ENCODE measurements at regions not wholly inside any gene's neighbourhood (a gene's known extent, or its start where the extent isn't known, plus 50 kb on each side); places are given as distances from the start of the nearest gene placed in this dataset.

- 87% methylated on average over 3 of the region's 3 CpGs for WGBS (ENCODE audit: insufficient coverage)
- Histone ChIP-seq H2AFZ (ENCODE audit: insufficient read depth, low read depth, low read length, poor library complexity, severe bottlenecking) (no peak overlapping the region), H3K4me2 (replicated peaks; ENCODE audit: extremely low read depth, low read length, poor library complexity, severe bottlenecking) (no peak overlapping the region), H3K27me3 (ENCODE audit: control insufficient read depth in 2 of 2, insufficient read depth in 2 of 2, low read length in 2 of 2) (no peaks in the 10 kb centered on the region), H3K79me2 (ENCODE audit: insufficient read depth, low read length) (no peaks in the 10 kb centered on the region), H3K4me3 (replicated peaks in 1 of 3; ENCODE audit: low read depth in 2 of 3, low read length in 3 of 3) (no peak overlapping the region), H3K9me3 (replicated peaks in 1 of 2; ENCODE audit: control insufficient read depth in 1 of 2, insufficient read depth in 1 of 2, low read length in 2 of 2) (no peaks in the 10 kb centered on the region), H3K9ac (ENCODE audit: insufficient read depth, low read length, poor library complexity, severe bottlenecking) (no peak overlapping the region), H3K36me3 (replicated peaks in 1 of 2; ENCODE audit: control insufficient read depth in 1 of 2, insufficient read depth in 2 of 2, low read length in 2 of 2) (no peaks in the 10 kb centered on the region), H3K27ac (ENCODE audit: low read depth in 1 of 2, low read length in 2 of 2) (no peak overlapping the region), H3K4me1 (ENCODE audit: control insufficient read depth in 1 of 2, insufficient read depth in 2 of 2, low read length in 2 of 2) (no peaks in the 10 kb centered on the region), H4K20me1 (ENCODE audit: insufficient read depth, low read length) (no peaks in the 10 kb centered on the region)
- intact Hi-C loops (cut with micrococcal nuclease), result no loop called here
- H3K4me3 Mint-ChIP-seq, result no peak overlapping the region
- H3K4me1 Mint-ChIP-seq, result no peaks in the 10 kb centered on the region
- TF ChIP-seq CTCF (IDR thresholded peaks at IDR 0.05), result no peak
- H3K27me3 Mint-ChIP-seq (ENCODE audit: low read depth in 3 of 3), result peaks cover 0 to 2% (median 1%) of the 10 kb centered on the region in 3 donors
- no peak overlapping the region for H3K27ac Mint-ChIP-seq
- H3K9me3 Mint-ChIP-seq, result peaks cover 0 to 2% (median 0%) of the 10 kb centered on the region in 7 donors
- peaks cover 5 to 15% of the 10 kb centered on the region in 2 donors for H3K36me3 Mint-ChIP-seq
- DNase-seq, result no peak
These were observed 191.8 kb downstream of the SEMA6A start for GRCh38 chr5:116382874-116383266.

GRCh38 chr5:116382032-116382873 lies 192.4 kb downstream of the SEMA6A start:
- Histone ChIP-seq H3K36me3 (replicated peaks in 1 of 2; ENCODE audit: control insufficient read depth in 1 of 2, insufficient read depth in 2 of 2, low read length in 2 of 2) (no peaks in the 10 kb centered on the region), H3K4me3 (replicated peaks in 1 of 3; ENCODE audit: low read depth in 2 of 3, low read length in 3 of 3) (no peak overlapping the region), H3K79me2 (ENCODE audit: insufficient read depth, low read length) (no peaks in the 10 kb centered on the region), H4K20me1 (ENCODE audit: insufficient read depth, low read length) (no peaks in the 10 kb centered on the region), H3K27ac (ENCODE audit: low read depth in 1 of 2, low read length in 2 of 2) (no peak overlapping the region), H3K4me1 (ENCODE audit: control insufficient read depth in 1 of 2, insufficient read depth in 2 of 2, low read length in 2 of 2) (no peaks in the 10 kb centered on the region), H3K27me3 (ENCODE audit: control insufficient read depth in 2 of 2, insufficient read depth in 2 of 2, low read length in 2 of 2) (no peaks in the 10 kb centered on the region), H2AFZ (ENCODE audit: insufficient read depth, low read depth, low read length, poor library complexity, severe bottlenecking) (no peak overlapping the region), H3K9me3 (replicated peaks in 1 of 2; ENCODE audit: control insufficient read depth in 1 of 2, insufficient read depth in 1 of 2, low read length in 2 of 2) (no peaks in the 10 kb centered on the region), H3K9ac (ENCODE audit: insufficient read depth, low read length, poor library complexity, severe bottlenecking) (no peak overlapping the region), H3K4me2 (replicated peaks; ENCODE audit: extremely low read depth, low read length, poor library complexity, severe bottlenecking) (no peak overlapping the region)
- peak overlapping the region in 1 of 7 donors; percentile 5 for H3K27ac Mint-ChIP-seq
- peaks cover 5 to 17% of the 10 kb centered on the region in 2 donors for H3K36me3 Mint-ChIP-seq
- no peaks in the 10 kb centered on the region for H3K4me1 Mint-ChIP-seq
- no peak for TF ChIP-seq CTCF (IDR thresholded peaks at IDR 0.05)
- DNase-seq, result no peak
- WGBS (ENCODE audit: insufficient coverage), result 86% methylated on average over 8 of the region's 13 CpGs
- H3K4me3 Mint-ChIP-seq, result no peak overlapping the region
- H3K27me3 Mint-ChIP-seq (ENCODE audit: low read depth in 3 of 3), result peaks cover 0 to 2% (median 1%) of the 10 kb centered on the region in 3 donors
- H3K9me3 Mint-ChIP-seq, result peaks cover 0 to 2% (median 0%) of the 10 kb centered on the region in 7 donors
- intact Hi-C loops (cut with micrococcal nuclease), result no loop called here
